ENCODE measurements at regions not wholly inside any gene's neighbourhood (a gene's known extent, or its start where the extent isn't known, plus 50 kb on each side); places are given as distances from the start of the nearest gene placed in this dataset.

- no peak for DNase-seq (ENCODE audit: low spot score)
Measured at GRCh38 chr2:216808805-216809425, 50.9 kb downstream of the TNP1 start.

GRCh38 chr2:216807857-216808272, 52.0 kb downstream of the TNP1 start:
- peak; percentile 31 for DNase-seq (ENCODE audit: low spot score)

GRCh38 chr2:216804357-216805350, 55.2 kb downstream of the TNP1 start:
- DNase-seq (ENCODE audit: low spot score): no peak

GRCh38 chr2:216803791-216804190, 56.1 kb downstream of the TNP1 start:
- no peak for DNase-seq (ENCODE audit: low spot score)

GRCh38 chr2:216802516-216803215, 57.2 kb downstream of the TNP1 start:
- no peak for DNase-seq (ENCODE audit: low spot score)

DNA sequence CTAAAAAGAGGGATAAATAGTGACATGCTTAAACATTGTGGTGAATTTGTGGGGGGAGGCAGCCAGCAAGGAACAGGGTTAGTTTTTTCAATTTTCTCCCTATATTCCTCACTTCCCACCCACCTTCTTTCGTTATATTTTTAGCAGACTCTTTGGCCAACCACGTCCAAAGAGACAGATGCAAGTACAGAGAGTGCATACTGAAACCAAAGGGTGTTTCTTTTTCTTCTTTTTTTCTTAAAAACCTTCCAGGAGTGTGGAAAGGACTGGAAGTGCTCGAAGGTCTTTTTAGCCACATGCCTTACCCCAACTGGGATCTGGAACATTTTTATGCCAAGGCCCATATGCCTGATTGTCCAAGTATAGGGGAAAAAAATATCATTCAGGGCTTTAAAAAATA, 59.0 kb downstream of the TNP1 start:
- DNase-seq (ENCODE audit: low spot score): no peak

GRCh38 chr2:216799873-216800431, 59.9 kb downstream of the TNP1 start:
- peak; percentile 86 for DNase-seq (ENCODE audit: low spot score)

GRCh38 chr2:216796115-216796840, 63.6 kb downstream of the TNP1 start:
- peak; percentile 86 for DNase-seq (ENCODE audit: low spot score)

GRCh38 chr2:216793386-216793785, 66.5 kb downstream of the TNP1 start:
- peak; percentile 34 for DNase-seq (ENCODE audit: low spot score)

GRCh38 chr2:216792222-216793021, 67.4 kb downstream of the TNP1 start:
- DNase-seq (ENCODE audit: low spot score): peak; percentile 80

- no peak for DNase-seq (ENCODE audit: low spot score)
Measured at GRCh38 chr2:216791303-216791702, 68.6 kb downstream of the TNP1 start.

- peak; percentile 79 for DNase-seq (ENCODE audit: low spot score)
Measured at GRCh38 chr2:216789081-216789480, 70.8 kb downstream of the TNP1 start.

DNA sequence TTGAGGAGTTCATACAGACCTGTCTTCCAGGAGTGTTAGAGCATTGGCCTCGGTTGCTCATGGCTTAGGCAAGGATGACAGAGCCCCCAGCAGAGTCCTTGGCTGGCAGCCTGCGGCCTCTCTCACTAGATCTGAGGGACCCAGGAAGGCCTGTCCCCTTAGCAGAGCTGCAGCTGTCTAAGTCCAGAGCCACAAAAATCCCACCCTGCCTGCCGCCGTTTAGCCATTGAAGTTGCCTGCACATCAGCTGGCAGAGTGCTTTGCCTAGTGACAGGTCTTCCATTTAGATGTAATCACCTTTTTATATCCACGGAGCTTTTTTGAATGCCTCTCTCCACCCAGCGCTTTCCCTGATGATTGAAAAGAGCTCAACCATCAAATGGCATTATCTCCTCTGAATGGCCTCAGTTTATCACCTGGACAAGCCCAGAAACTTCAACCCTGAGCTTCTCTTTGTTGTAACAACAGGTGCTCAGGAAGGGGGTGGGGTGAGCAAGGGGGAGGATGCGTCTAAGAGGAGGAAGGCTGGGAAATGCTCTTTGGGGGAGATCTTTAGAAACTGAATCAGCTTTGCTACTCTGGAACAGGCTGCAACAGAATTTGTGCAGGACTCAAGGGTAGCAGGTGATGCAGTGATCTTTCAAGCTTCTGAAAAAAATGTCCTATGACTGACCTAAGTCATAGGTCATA, 71.9 kb downstream of the TNP1 start:
- no peak for DNase-seq (ENCODE audit: low spot score)

DNA sequence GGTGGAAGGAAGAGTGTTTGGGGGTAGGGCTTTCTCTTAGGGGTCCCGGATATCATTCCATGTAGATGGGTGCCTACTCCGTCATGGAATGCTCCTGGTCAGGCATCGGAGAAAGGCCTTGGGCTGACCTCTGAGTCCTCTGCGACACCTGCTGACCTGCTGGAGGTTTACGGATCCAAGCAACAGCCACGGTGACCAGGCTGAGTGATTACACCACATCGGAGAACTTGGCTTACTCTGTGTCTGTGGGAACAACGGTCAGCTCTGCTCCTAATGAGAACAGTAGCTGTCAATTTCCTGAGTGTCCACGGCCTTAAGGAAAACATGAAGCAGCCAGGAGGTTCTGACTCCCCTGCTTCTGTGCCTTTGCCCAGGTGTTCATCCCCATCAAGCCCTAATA, 73.2 kb downstream of the TNP1 start:
- DNase-seq (ENCODE audit: low spot score): no peak

DNA sequence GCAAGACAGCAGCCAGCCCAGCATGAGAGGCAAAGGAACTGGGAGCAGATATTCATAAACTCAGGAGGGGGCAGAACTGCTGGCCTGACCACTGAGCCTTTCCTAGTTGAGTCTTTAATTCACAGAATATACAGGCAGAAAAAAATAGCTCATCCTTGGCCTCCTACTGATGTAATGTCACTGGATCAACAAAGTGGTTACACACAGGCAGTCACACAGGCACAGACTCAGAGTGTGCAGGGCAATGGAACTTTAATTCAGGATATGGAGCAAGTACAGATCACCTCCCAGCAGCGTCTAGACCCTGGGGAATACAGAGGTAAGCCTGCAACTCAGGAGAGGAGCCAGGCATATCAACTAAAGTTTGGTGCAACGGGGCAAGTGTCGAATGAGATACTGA, 75.4 kb downstream of the TNP1 start:
- DNase-seq (ENCODE audit: low spot score): no peak

DNA sequence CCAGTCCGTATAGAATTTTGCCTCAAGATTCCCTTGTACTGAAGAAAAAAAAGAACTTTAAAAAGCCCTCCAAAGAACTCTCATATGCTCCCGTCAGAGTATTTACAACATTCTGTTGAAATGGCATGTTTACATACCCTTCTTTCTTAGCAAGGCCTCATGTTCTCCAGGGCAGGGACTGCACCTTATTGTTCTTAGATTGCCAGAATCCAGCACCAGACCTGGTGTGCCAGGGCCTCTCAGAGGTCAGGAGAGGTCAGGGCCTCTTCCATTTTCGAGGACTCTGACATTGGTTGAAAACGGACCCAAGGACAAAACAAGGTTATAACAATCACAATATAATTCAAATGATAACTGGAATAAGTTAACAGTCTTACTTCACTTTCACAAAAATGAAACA, 78.2 kb downstream of the TNP1 start:
- no peak for DNase-seq (ENCODE audit: low spot score)

- DNase-seq (ENCODE audit: low spot score): no peak
Measured at GRCh38 chr2:216780843-216781242, 79.0 kb downstream of the TNP1 start.

DNA sequence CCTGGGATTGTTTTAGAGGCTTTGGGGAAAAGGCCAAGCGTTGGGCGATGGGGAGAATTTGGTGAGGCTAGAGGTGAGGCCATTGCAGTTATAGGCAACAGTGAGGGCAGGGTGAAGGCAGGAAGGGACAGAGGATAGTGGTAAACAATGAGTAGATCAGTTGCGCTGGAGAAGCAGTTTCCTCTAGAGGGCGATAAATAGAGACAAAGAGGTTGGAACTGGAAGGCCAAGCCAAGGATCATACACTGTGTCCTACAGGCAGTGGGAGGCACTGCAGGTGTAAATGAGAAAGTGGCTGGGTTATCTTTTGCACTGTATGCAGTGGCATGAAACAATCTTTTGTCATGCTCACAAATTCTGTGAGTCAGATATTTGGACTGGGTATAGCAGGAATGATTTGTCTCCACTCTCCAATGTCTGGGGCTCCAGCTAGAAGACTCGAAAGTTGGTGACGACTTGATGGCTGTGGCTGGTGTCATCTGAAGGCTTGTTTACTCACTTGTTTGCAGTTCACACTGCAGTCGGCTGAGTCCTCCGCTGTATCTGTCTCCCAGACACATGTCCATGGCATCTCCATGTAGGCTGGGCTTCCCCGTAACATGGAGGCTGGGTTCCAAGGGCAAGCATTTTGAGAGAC, 82.1 kb downstream of the TNP1 start:
- DNase-seq (ENCODE audit: low spot score): no peak

All from umbilical cord (tissue), 1 donor.